Left lung (tissue), 4 donors: ENCODE measurements at regions not wholly inside any gene's neighbourhood (a gene's known extent, or its start where the extent isn't known, plus 50 kb on each side); places are given as distances from the start of the nearest gene placed in this dataset.

ENCODE experiments used
- ATAC-seq: fragments of 200-7000 bp; cut with Tn5 transposase; one replicate; pipeline ENCODE4 v1.9.1; 2020; ENCODE audit warnings: moderate library complexity
- DNase-seq, 4 donors: peaks; one replicate each; pipeline ENCODE4 v3.0.0-alpha.2; 2013 to 2020
- H3K27ac ChIP-seq, 2 donors: fragments of 200-600 bp; sonication (generic) in 1 of 2; one replicate each; pipeline versions ENCODE4 v1.5.0 to v1.8.0; 2020 to 2021
- H3K27me3 ChIP-seq, 2 donors: fragments of 200-600 bp; sonication (generic) in 1 of 2; one replicate each; pipeline versions ENCODE4 v1.5.0 to v1.8.0; 2020 to 2021
- H3K36me3 ChIP-seq, 2 donors: fragments of 200-600 bp; sonication (generic) in 1 of 2; one replicate each; pipeline versions ENCODE4 v1.5.0 to v1.8.0; 2020 to 2021
- H3K4me1 ChIP-seq, 2 donors: fragments of 200-600 bp; one replicate each; pipeline ENCODE4 v1.8.0; 2021
- H3K4me3 ChIP-seq, 2 donors: fragments of 200-600 bp; sonication (generic) in 1 of 2; one replicate each; pipeline versions ENCODE4 v1.5.0 to v1.8.0; 2020 to 2021; ENCODE audit warnings: mild to moderate bottlenecking in 1 of 2
- H3K9me3 ChIP-seq, 2 donors: fragments of 200-600 bp; sonication (generic) in 1 of 2; one replicate each; pipeline versions ENCODE4 v1.5.0 to v1.8.0; 2020 to 2021
- CTCF ChIP-seq, 2 donors: fragments of 200-600 bp; sonication (generic) in 1 of 2; IDR thresholded peaks; one replicate each; pipeline versions ENCODE4 v1.5.0 to v1.8.0; 2021; ENCODE audit warnings: antibody characterized with exemption in 2 of 2
- intact Hi-C, 2 donors: fragments of 100-400 bp; cut with DNase I; formaldehyde crosslinking; loops; one replicate each; pipeline versions ENCODE4 v1.11.2 to v1.14.2; 2022
- donor health status: DM: no; HTN: yes; CAD: no.
- donor health status: DM: no; HTN: no; CAD: no.

DNA sequence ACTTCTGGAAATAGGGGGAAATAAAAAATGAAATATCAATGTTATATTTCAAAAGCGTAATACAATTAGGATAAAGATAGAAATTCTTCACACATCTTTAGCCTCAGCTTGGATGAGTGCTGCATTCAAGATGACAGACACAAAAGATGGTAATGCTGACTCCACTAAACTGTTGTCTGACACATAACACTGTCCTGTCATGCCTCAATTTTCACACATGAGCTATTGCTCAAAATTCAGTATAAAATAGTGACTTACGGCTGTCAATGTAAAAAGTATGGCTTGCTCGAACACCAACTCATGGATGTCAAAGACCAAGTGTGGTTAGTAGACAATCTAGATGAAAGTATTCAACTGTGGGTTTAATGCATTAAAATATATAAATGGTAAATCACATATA, 94.5 kb downstream of the KLF12 start:
- no peaks in the 10 kb centered on the region for H3K4me1 ChIP-seq
- H3K4me3 ChIP-seq, result no peak overlapping the region
- no peaks in the 10 kb centered on the region for H3K36me3 ChIP-seq
- ATAC-seq (no peak), DNase-seq (no peak)
- no peak for TF ChIP-seq CTCF (IDR thresholded peaks at IDR 0.05)
- no peaks in the 10 kb centered on the region for H3K27me3 ChIP-seq
- intact Hi-C loops, result no loop called here
- H3K27ac ChIP-seq, result no peak overlapping the region
- no peaks in the 10 kb centered on the region for H3K9me3 ChIP-seq

DNA sequence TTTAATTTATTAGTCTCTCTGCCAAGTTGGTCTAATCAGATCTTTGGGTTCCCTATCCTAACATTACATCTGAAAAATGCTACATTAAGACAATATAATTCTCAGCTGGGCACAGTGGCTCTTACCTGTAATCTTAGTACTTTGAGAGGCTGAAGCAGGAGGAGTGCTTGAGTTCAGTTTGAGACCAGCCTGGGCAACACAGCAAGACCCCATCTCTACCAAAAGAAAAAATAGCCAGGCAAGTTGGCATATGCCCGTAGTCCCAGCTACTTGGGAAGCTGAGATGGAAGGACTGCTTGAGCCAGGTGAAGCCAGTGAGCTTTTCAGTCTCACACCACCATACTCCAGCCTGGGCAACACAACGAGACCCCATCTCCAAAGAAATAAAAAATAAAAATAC, 95.0 kb downstream of the KLF12 start:
- no peak for ATAC-seq
- no peaks in the 10 kb centered on the region for H3K36me3 ChIP-seq
- no peaks in the 10 kb centered on the region for H3K4me1 ChIP-seq
- no peak overlapping the region for H3K27ac ChIP-seq
- DNase-seq, result no peak
- no peaks in the 10 kb centered on the region for H3K9me3 ChIP-seq
- intact Hi-C loops, result no loop called here
- no peak for TF ChIP-seq CTCF (IDR thresholded peaks at IDR 0.05)
- H3K27me3 ChIP-seq, result no peaks in the 10 kb centered on the region
- H3K4me3 ChIP-seq, result no peak overlapping the region

- intact Hi-C loops, result no loop called here
- ATAC-seq, result no peak
- no peak overlapping the region for H3K27ac ChIP-seq
- no peaks in the 10 kb centered on the region for H3K27me3 ChIP-seq
- no peaks in the 10 kb centered on the region for H3K9me3 ChIP-seq
- no peak for DNase-seq
- H3K4me1 ChIP-seq, result no peaks in the 10 kb centered on the region
- TF ChIP-seq CTCF (IDR thresholded peaks at IDR 0.05), result no peak
- H3K4me3 ChIP-seq, result no peak overlapping the region
- no peaks in the 10 kb centered on the region for H3K36me3 ChIP-seq
Measured at GRCh38 chr13:74037762-74038161, 96.4 kb downstream of the KLF12 start.

DNA sequence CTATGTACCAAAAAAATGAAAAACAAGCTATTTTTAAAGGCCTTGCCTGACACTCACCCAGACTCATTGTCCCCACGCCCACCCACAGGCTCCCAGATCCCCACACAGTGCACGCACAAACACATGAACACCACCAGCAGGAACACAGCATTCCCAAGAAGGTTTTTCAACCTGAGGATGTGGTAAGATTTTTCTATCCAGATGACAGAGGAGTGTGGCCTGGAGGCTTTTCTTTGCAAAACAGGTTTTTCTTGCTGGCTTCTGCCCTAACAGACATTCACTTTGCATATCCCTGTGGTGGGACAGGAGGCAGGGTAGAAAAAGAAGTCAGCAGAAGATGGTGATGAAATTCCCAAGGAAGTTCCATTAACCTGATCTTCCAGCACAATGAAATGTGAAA, 97.8 kb downstream of the KLF12 start:
- Histone ChIP-seq H3K27me3 (no peaks in the 10 kb centered on the region), H3K9me3 (no peaks in the 10 kb centered on the region), H3K36me3 (no peaks in the 10 kb centered on the region), H3K27ac (no peak overlapping the region), H3K4me3 (no peak overlapping the region), H3K4me1 (no peaks in the 10 kb centered on the region)
- intact Hi-C loops, result no loop called here
- ATAC-seq, result no peak
- DNase-seq, result no peak
- no peak for TF ChIP-seq CTCF (IDR thresholded peaks at IDR 0.05)

DNA sequence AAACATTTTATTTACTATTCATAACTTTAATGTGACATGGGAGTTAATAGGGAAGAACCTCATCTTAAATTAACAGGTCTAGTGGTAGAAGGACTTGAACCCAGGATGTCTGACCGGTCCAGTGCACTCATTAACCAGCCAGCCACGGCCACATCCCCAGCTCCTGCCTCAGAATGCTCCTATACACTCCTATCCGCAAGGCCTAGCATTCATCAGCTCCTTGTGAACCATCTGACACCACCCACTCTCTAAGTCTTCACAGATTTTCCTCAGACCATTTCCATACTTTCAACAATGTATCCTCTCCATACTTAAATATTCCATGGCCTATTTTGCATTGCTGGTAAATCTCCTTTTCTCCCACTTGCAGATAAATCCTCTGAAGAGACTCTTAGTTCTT, 98.3 kb downstream of the KLF12 start:
- H3K36me3 ChIP-seq, result no peaks in the 10 kb centered on the region
- ATAC-seq (no peak), DNase-seq (no peak)
- H3K4me1 ChIP-seq, result no peaks in the 10 kb centered on the region
- no peaks in the 10 kb centered on the region for H3K9me3 ChIP-seq
- TF ChIP-seq CTCF (IDR thresholded peaks at IDR 0.05), result no peak
- H3K27me3 ChIP-seq, result no peaks in the 10 kb centered on the region
- H3K4me3 ChIP-seq, result no peak overlapping the region
- no peak overlapping the region for H3K27ac ChIP-seq
- intact Hi-C loops, result no loop called here
